ENCODE measurements at regions not wholly inside any gene's neighbourhood (a gene's known extent, or its start where the extent isn't known, plus 50 kb on each side); places are given as distances from the start of the nearest gene placed in this dataset.

GRCh38 chr1:191585095-191585494 lies 573.2 kb upstream of the RGS18 start:
- DNase-seq (ENCODE audit: low read depth), result no peak

- no peak for DNase-seq (ENCODE audit: low read depth)
Observed at GRCh38 chr1:191588905-191589304, 569.4 kb upstream of the RGS18 start.

GRCh38 chr1:191589536-191589935 lies 568.7 kb upstream of the RGS18 start:
- DNase-seq (ENCODE audit: low read depth), result no peak

GRCh38 chr1:191590578-191590977 lies 567.7 kb upstream of the RGS18 start:
- DNase-seq (ENCODE audit: low read depth), result no peak

GRCh38 chr1:191592039-191592438 lies 566.2 kb upstream of the RGS18 start:
- no peak for DNase-seq (ENCODE audit: low read depth)

GRCh38 chr1:191592907-191593306 lies 565.4 kb upstream of the RGS18 start:
- no peak for DNase-seq (ENCODE audit: low read depth)

- no peak for DNase-seq (ENCODE audit: low read depth)
Observed at GRCh38 chr1:191595170-191595569, 563.1 kb upstream of the RGS18 start.

- no peak for DNase-seq (ENCODE audit: low read depth)
Observed at GRCh38 chr1:191608367-191608766, 549.9 kb upstream of the RGS18 start.

- DNase-seq (ENCODE audit: low read depth), result no peak
Observed at GRCh38 chr1:191609305-191609704, 549.0 kb upstream of the RGS18 start.

- DNase-seq (ENCODE audit: low read depth), result no peak
Observed at GRCh38 chr1:191615101-191615821, 543.0 kb upstream of the RGS18 start.

GRCh38 chr1:191618181-191618580 lies 540.1 kb upstream of the RGS18 start:
- DNase-seq (ENCODE audit: low read depth), result no peak

GRCh38 chr1:191620883-191621282 lies 537.4 kb upstream of the RGS18 start:
- DNase-seq (ENCODE audit: low read depth), result no peak

GRCh38 chr1:191624044-191624443 lies 534.2 kb upstream of the RGS18 start:
- no peak for DNase-seq (ENCODE audit: low read depth)

GRCh38 chr1:191629836-191630235 lies 528.4 kb upstream of the RGS18 start:
- no peak for DNase-seq (ENCODE audit: low read depth)

GRCh38 chr1:191634801-191635508 lies 523.3 kb upstream of the RGS18 start:
- DNase-seq (ENCODE audit: low read depth), result no peak

- DNase-seq (ENCODE audit: low read depth), result no peak
Observed at GRCh38 chr1:191636345-191636744, 521.9 kb upstream of the RGS18 start.

GRCh38 chr1:191641420-191642260 lies 516.6 kb upstream of the RGS18 start:
- no peak for DNase-seq (ENCODE audit: low read depth)

GRCh38 chr1:191643060-191643459 lies 515.2 kb upstream of the RGS18 start:
- DNase-seq (ENCODE audit: low read depth), result no peak

- no peak for DNase-seq (ENCODE audit: low read depth)
Observed at GRCh38 chr1:191648939-191649338, 509.3 kb upstream of the RGS18 start.

- DNase-seq (ENCODE audit: low read depth), result no peak
Observed at GRCh38 chr1:191662051-191662450, 496.2 kb upstream of the RGS18 start.

GRCh38 chr1:191662746-191663145 lies 495.5 kb upstream of the RGS18 start:
- no peak for DNase-seq (ENCODE audit: low read depth)

GRCh38 chr1:191668525-191668924 lies 489.7 kb upstream of the RGS18 start:
- no peak for DNase-seq (ENCODE audit: low read depth)

- no peak for DNase-seq (ENCODE audit: low read depth)
Observed at GRCh38 chr1:191669629-191670028, 488.6 kb upstream of the RGS18 start.

Data from GM04503 (cell line).